MM.1S (cell line): ENCODE measurements at regions not wholly inside any gene's neighbourhood (a gene's known extent, or its start where the extent isn't known, plus 50 kb on each side); places are given as distances from the start of the nearest gene placed in this dataset.

Source experiments
- DNase-seq: peaks from one replicate; pipeline ENCODE4 v3.0.0-alpha.2; 2015
- H2AFZ ChIP-seq: fragments of 300-600 bp; sonication (generic); 2 replicates; pipeline ENCODE4 v1.6.0; 2016; ENCODE audit warnings: antibody characterized with exemption, low read length
- H3F3A ChIP-seq: fragments of 300-600 bp; sonication (generic); 2 replicates; pipeline ENCODE4 v1.6.1; 2016; ENCODE audit warnings: mild to moderate bottlenecking, antibody characterized with exemption, low read length, moderate library complexity, mixed read lengths; ENCODE audit not compliant: insufficient read depth
- H3K27ac ChIP-seq: fragments of 300-600 bp; sonication (generic); 2 replicates; pipeline ENCODE4 v1.5.1; 2016; ENCODE audit warnings: mild to moderate bottlenecking, low read length
- H3K27me3 ChIP-seq: fragments of 300-600 bp; sonication (generic); replicated peaks from 2 replicates; pipeline ENCODE4 v1.6.0; 2016; ENCODE audit warnings: low read length; ENCODE audit not compliant: insufficient read depth
- H3K36me3 ChIP-seq: fragments of 300-600 bp; sonication (generic); replicated peaks from 2 replicates; pipeline ENCODE4 v1.6.1; 2016; ENCODE audit warnings: mild to moderate bottlenecking, low read length, mixed read lengths; ENCODE audit not compliant: insufficient read depth
- H3K4me1 ChIP-seq: fragments of 300-600 bp; sonication (generic); 2 replicates; pipeline ENCODE4 v1.6.1; 2016; ENCODE audit warnings: low read length, mixed read lengths
- H3K4me2 ChIP-seq: fragments of 300-600 bp; sonication (generic); 2 replicates; pipeline ENCODE4 v1.6.0; 2016; ENCODE audit warnings: low read depth, low read length
- H3K4me3 ChIP-seq: fragments of 300-600 bp; sonication (generic); 2 replicates; pipeline ENCODE4 v1.5.1; 2016; ENCODE audit warnings: low read length, mixed read lengths
- H3K79me2 ChIP-seq: fragments of 300-600 bp; sonication (generic); 2 replicates; pipeline ENCODE4 v1.6.1; 2016; ENCODE audit warnings: mixed run types, low read length, mixed read lengths
- H3K9ac ChIP-seq: fragments of 300-600 bp; sonication (generic); 2 replicates; pipeline ENCODE4 v1.6.1; 2016; ENCODE audit warnings: low read length, mixed read lengths
- H3K9me2 ChIP-seq: fragments of 300-600 bp; sonication (generic); replicated peaks from 2 replicates; pipeline ENCODE4 v1.6.1; 2016; ENCODE audit warnings: mild to moderate bottlenecking, low read length, mixed read lengths; ENCODE audit not compliant: insufficient read depth
- H3K9me3 ChIP-seq: fragments of 300-600 bp; sonication (generic); replicated peaks from 2 replicates; pipeline ENCODE4 v1.6.1; 2016; ENCODE audit warnings: mild to moderate bottlenecking, low read length, mixed read lengths; ENCODE audit not compliant: insufficient read depth
- H4K20me1 ChIP-seq: fragments of 300-600 bp; sonication (generic); 2 replicates; pipeline ENCODE4 v1.6.1; 2016; ENCODE audit warnings: mild to moderate bottlenecking, low read length, moderate library complexity, mixed read lengths; ENCODE audit not compliant: insufficient read depth
- CTCF ChIP-seq: fragments of 300-600 bp; sonication (generic); IDR thresholded peaks from 2 replicates; pipeline ENCODE4 v1.5.1; 2016; ENCODE audit warnings: antibody characterized with exemption, low read length, mixed read lengths
- EZH2 ChIP-seq: fragments of 300-600 bp; sonication (generic); optimal IDR thresholded peaks from 2 replicates; pipeline ENCODE3; 2017; ENCODE audit warnings: low read depth, mild to moderate bottlenecking, antibody characterized with exemption, low read length, mixed read lengths
- EZH2phosphoT487 ChIP-seq: fragments of 300-600 bp; sonication (generic); IDR thresholded peaks from 2 replicates; pipeline ENCODE4 v1.6.1; 2018; ENCODE audit warnings: antibody characterized with exemption, low read length

- H3K9ac ChIP-seq = no peak overlapping the region
- no peaks in the 10 kb centered on the region for H4K20me1 ChIP-seq
- no peaks in the 10 kb centered on the region for H3K27me3 ChIP-seq
- H3K79me2 ChIP-seq = no peaks in the 10 kb centered on the region
- no peak overlapping the region for H3K4me3 ChIP-seq
- TF ChIP-seq EZH2 = no peak
- no peak for TF ChIP-seq CTCF
- no peak for TF ChIP-seq EZH2phosphoT487
- no peaks in the 10 kb centered on the region for H3K36me3 ChIP-seq
- no peak overlapping the region for H3K4me2 ChIP-seq
- H3K9me2 ChIP-seq = no peaks in the 10 kb centered on the region
- H3K9me3 ChIP-seq = no peaks in the 10 kb centered on the region
- H3K27ac ChIP-seq = no peak overlapping the region
- no peak overlapping the region for H2AFZ ChIP-seq
- H3K4me1 ChIP-seq = no peaks in the 10 kb centered on the region
- H3F3A ChIP-seq = no peaks in the 10 kb centered on the region
- no peak for DNase-seq
Measured at GRCh38 chr5:173410459-173411233, 82.4 kb upstream of the STC2 start.

DNA sequence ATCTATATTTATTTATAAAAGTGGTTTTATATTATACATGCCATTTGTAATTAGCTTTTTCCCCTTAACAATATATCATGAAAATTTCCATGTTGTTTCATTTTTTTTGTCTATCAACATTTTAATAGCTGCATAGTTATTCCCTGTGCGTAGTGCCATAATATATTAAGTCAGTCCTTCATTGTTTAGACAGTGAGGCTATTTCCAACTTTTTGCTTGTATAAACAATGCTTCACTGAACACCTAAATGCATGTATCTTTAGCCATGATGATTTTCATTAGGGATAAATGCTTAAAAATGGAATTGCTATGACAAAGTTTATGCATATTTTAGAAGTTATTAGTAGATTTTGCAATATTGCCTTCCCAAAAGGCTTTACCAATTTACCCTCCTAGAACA lies 80.7 kb upstream of the STC2 start:
- no peaks in the 10 kb centered on the region for H3K9me2 ChIP-seq
- no peaks in the 10 kb centered on the region for H3K27me3 ChIP-seq
- no peaks in the 10 kb centered on the region for H3K4me1 ChIP-seq
- H3K9me3 ChIP-seq = no peaks in the 10 kb centered on the region
- H2AFZ ChIP-seq = no peak overlapping the region
- H3K4me3 ChIP-seq = no peak overlapping the region
- no peak overlapping the region for H3K9ac ChIP-seq
- H3K79me2 ChIP-seq = no peaks in the 10 kb centered on the region
- H3K4me2 ChIP-seq = no peak overlapping the region
- H3F3A ChIP-seq = no peaks in the 10 kb centered on the region
- no peaks in the 10 kb centered on the region for H3K36me3 ChIP-seq
- H3K27ac ChIP-seq = no peak overlapping the region
- no peak for DNase-seq
- TF ChIP-seq CTCF (no peak), EZH2phosphoT487 (no peak), EZH2 (no peak)
- H4K20me1 ChIP-seq = no peaks in the 10 kb centered on the region

DNA sequence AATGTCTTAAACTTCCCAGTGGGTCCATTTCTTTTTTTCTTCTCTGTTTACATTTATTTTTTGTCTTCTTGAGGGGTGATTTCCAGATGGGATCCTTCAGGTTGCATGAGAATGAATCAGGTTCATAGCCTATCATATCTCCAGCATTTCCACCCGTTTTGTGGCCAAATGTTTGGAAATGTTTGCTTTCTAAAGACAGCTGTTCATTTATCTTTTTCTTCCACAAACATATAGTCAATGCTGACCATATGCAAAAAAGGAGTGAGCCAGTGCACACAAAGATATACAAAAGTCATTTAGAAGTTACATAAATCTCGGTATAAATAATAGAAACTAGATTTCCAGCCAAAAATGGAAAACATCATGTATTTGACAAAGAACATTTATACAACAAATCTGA lies 71.6 kb upstream of the STC2 start:
- Histone ChIP-seq H3K27me3 (no peaks in the 10 kb centered on the region), H3K36me3 (no peaks in the 10 kb centered on the region), H3K4me2 (no peak overlapping the region), H3K9me2 (no peaks in the 10 kb centered on the region), H3K9ac (no peak overlapping the region), H3K4me1 (no peaks in the 10 kb centered on the region), H4K20me1 (no peaks in the 10 kb centered on the region), H3K9me3 (no peaks in the 10 kb centered on the region), H3K79me2 (no peaks in the 10 kb centered on the region), H3F3A (no peaks in the 10 kb centered on the region), H2AFZ (no peak overlapping the region), H3K4me3 (no peak overlapping the region), H3K27ac (no peak overlapping the region)
- TF ChIP-seq EZH2 = no peak
- TF ChIP-seq CTCF = no peak
- TF ChIP-seq EZH2phosphoT487 = no peak
- no peak for DNase-seq
